GM23338 (cell line): ENCODE measurements at regions not wholly inside any gene's neighbourhood (a gene's known extent, or its start where the extent isn't known, plus 50 kb on each side); places are given as distances from the start of the nearest gene placed in this dataset.

Source experiments
- ATAC-seq: fragments of 200-7000 bp; cut with Tn5 transposase; 3 replicates; pipeline ENCODE4 v1.9.1; 2020
- DNase-seq: peaks from one replicate; pipeline ENCODE4 v3.0.0-alpha.2; 2015; ENCODE audit warnings: low spot score
- H2AFZ ChIP-seq: fragments of 200-600 bp; sonication (generic); 2 replicates; pipeline ENCODE4 v1.8.0; 2016; ENCODE audit warnings: antibody characterized with exemption, mild to moderate bottlenecking, moderate library complexity
- H3F3A ChIP-seq: fragments of 200-600 bp; sonication (generic); replicated peaks from 2 replicates; pipeline ENCODE4 v1.8.0; 2017; ENCODE audit warnings: antibody characterized with exemption, mixed run types, low read depth
- H3K27ac ChIP-seq: fragments of 200-600 bp; sonication (generic); 2 replicates; pipeline ENCODE4 v1.6.1; 2016; ENCODE audit warnings: low read depth
- H3K27me3 ChIP-seq: fragments of 200-600 bp; sonication (generic); 2 replicates; pipeline ENCODE4 v1.8.0; 2016; ENCODE audit warnings: mild to moderate bottlenecking, mixed run types, moderate library complexity; ENCODE audit not compliant: insufficient read depth
- H3K36me3 ChIP-seq: fragments of 200-600 bp; sonication (generic); 2 replicates; pipeline ENCODE4 v1.8.0; 2016; ENCODE audit warnings: mild to moderate bottlenecking; ENCODE audit not compliant: insufficient read depth
- H3K4me1 ChIP-seq: fragments of 200-600 bp; sonication (generic); 2 replicates; pipeline ENCODE4 v1.8.0; 2016; ENCODE audit warnings: mild to moderate bottlenecking, moderate library complexity; ENCODE audit not compliant: insufficient read depth
- H3K4me2 ChIP-seq: fragments of 200-600 bp; sonication (generic); 2 replicates; pipeline ENCODE4 v1.7.1; 2017; ENCODE audit warnings: mixed run types
- H3K4me3 ChIP-seq: fragments of 200-600 bp; sonication (generic); 2 replicates; pipeline ENCODE4 v1.6.1; 2016; ENCODE audit warnings: mixed run types
- H3K79me2 ChIP-seq: fragments of 200-600 bp; sonication (generic); replicated peaks from 2 replicates; pipeline ENCODE4 v1.8.0; 2017; ENCODE audit warnings: mild to moderate bottlenecking; ENCODE audit not compliant: insufficient read depth
- H3K9me2 ChIP-seq: fragments of 200-600 bp; sonication (generic); 2 replicates; pipeline ENCODE4 v1.8.0; 2017; ENCODE audit not compliant: insufficient read depth
- H4K20me1 ChIP-seq: fragments of 200-600 bp; sonication (generic); replicated peaks from 2 replicates; pipeline ENCODE4 v1.8.0; 2017; ENCODE audit warnings: mild to moderate bottlenecking; ENCODE audit not compliant: insufficient read depth
- H3K27ac Mint-ChIP-seq: 2 replicates; pipeline ENCODE4 v1.8.0; 2020; ENCODE audit warnings: inconsistent platforms, mild to moderate bottlenecking, moderate library complexity, mixed read lengths
- H3K27me3 Mint-ChIP-seq: 3 replicates; pipeline ENCODE4 v1.8.0; 2022; ENCODE audit warnings: low read depth, mild to moderate bottlenecking, moderate library complexity, mixed read lengths, inconsistent platforms; ENCODE audit not compliant: insufficient read depth, poor library complexity
- H3K36me3 Mint-ChIP-seq: 3 replicates; pipeline ENCODE4 v1.8.0; 2021; ENCODE audit warnings: low read depth, mild to moderate bottlenecking, inconsistent platforms, moderate library complexity, mixed read lengths
- H3K4me1 Mint-ChIP-seq: 3 replicates; pipeline ENCODE4 v1.8.0; 2020; ENCODE audit warnings: mild to moderate bottlenecking, inconsistent platforms, mixed read lengths
- H3K4me3 Mint-ChIP-seq: 3 replicates; pipeline ENCODE4 v1.8.0; 2021; ENCODE audit warnings: moderate library complexity, mild to moderate bottlenecking, inconsistent platforms, mixed read lengths
- H3K9me3 Mint-ChIP-seq: 3 replicates; pipeline ENCODE4 v1.8.0; 2020; ENCODE audit warnings: moderate library complexity, mild to moderate bottlenecking, inconsistent platforms, mixed read lengths
- JUNB ChIP-seq: IDR thresholded peaks from one replicate; pipeline ENCODE4 v1.6.1; 2016; ENCODE audit warnings: antibody characterized with exemption; ENCODE audit not compliant: unreplicated experiment
- STAT1 ChIP-seq: IDR thresholded peaks from one replicate; pipeline ENCODE4 v1.6.1; 2016; ENCODE audit warnings: antibody characterized with exemption; ENCODE audit not compliant: unreplicated experiment
- ZNF331 ChIP-seq: fragments of 250-450 bp; sonication (Bioruptor Pico); IDR thresholded peaks from 2 replicates; pipeline ENCODE4 v1.5.0; 2020; ENCODE audit warnings: low read depth, mild to moderate bottlenecking, moderate library complexity
- TF ChIP-seq, protein P1 (sequence below), 2 experiments: fragments of 200-600 bp in 1 of 2; sonication (generic) in 1 of 2; conservative IDR thresholded peaks; 2 replicates each; pipeline versions ENCODE4 v1.5.1 to v1.6.1; 2016 to 2017; ENCODE audit warnings: antibody characterized with exemption in 2 of 2, low read depth in 2 of 2, mild to moderate bottlenecking in 2 of 2, moderate library complexity in 1 of 2
- TF ChIP-seq, protein P2 (sequence below): IDR thresholded peaks from one replicate; pipeline ENCODE4 v1.6.1; 2018; ENCODE audit warnings: antibody characterized with exemption; ENCODE audit not compliant: unreplicated experiment
- TF ChIP-seq, protein P3 (sequence below): fragments of 250-450 bp; sonication (Bioruptor Pico); IDR thresholded peaks from 2 replicates; pipeline ENCODE4 v1.5.0; 2020; ENCODE audit warnings: mild to moderate bottlenecking, moderate library complexity

DNA sequence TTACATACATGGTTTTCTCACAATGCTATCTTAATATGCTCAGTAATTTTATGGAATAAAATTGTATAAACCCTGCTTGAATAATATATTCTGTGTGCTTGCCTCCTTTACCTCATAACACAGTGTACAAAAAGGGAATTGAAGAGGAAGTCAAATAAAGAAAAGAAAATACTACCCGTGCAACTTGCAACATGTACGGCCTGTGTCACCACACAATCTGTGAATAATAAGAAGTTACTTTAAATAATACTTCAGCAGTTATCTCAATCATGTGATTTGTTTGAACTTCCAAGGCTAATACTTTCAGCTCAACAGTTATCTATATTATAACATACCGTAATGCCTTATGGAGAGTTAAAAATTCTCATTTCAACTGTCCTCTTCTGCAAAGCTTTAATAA, 58.1 kb upstream of the SATB1 start:
- Mint-ChIP-seq H3K4me1 (no peaks in the 10 kb centered on the region), H3K27me3 (no peaks in the 10 kb centered on the region), H3K36me3 (no peaks in the 10 kb centered on the region), H3K27ac (no peak overlapping the region), H3K9me3 (no peaks in the 10 kb centered on the region), H3K4me3 (no peak overlapping the region)
- no peaks in the 10 kb centered on the region for H3F3A ChIP-seq
- H3K4me1 ChIP-seq = no peaks in the 10 kb centered on the region
- no peaks in the 10 kb centered on the region for H3K79me2 ChIP-seq
- H4K20me1 ChIP-seq = no peaks in the 10 kb centered on the region
- DNase-seq = no peak
- H3K27me3 ChIP-seq = no peaks in the 10 kb centered on the region
- no peaks in the 10 kb centered on the region for H3K36me3 ChIP-seq
- no peaks in the 10 kb centered on the region for H3K9me2 ChIP-seq
- no peak overlapping the region for H3K4me2 ChIP-seq
- no peak overlapping the region for H3K4me3 ChIP-seq
- TF ChIP-seq, protein P1, sequence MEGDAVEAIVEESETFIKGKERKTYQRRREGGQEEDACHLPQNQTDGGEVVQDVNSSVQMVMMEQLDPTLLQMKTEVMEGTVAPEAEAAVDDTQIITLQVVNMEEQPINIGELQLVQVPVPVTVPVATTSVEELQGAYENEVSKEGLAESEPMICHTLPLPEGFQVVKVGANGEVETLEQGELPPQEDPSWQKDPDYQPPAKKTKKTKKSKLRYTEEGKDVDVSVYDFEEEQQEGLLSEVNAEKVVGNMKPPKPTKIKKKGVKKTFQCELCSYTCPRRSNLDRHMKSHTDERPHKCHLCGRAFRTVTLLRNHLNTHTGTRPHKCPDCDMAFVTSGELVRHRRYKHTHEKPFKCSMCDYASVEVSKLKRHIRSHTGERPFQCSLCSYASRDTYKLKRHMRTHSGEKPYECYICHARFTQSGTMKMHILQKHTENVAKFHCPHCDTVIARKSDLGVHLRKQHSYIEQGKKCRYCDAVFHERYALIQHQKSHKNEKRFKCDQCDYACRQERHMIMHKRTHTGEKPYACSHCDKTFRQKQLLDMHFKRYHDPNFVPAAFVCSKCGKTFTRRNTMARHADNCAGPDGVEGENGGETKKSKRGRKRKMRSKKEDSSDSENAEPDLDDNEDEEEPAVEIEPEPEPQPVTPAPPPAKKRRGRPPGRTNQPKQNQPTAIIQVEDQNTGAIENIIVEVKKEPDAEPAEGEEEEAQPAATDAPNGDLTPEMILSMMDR (conservative IDR thresholded peaks at IDR 0.05; ENCODE audit: low read depth in 2 of 2) = no peak
- TF ChIP-seq JUNB = no peak
- no peak for TF ChIP-seq ZNF331 (CRISPR knock-in tag)
- TF ChIP-seq, protein P2, sequence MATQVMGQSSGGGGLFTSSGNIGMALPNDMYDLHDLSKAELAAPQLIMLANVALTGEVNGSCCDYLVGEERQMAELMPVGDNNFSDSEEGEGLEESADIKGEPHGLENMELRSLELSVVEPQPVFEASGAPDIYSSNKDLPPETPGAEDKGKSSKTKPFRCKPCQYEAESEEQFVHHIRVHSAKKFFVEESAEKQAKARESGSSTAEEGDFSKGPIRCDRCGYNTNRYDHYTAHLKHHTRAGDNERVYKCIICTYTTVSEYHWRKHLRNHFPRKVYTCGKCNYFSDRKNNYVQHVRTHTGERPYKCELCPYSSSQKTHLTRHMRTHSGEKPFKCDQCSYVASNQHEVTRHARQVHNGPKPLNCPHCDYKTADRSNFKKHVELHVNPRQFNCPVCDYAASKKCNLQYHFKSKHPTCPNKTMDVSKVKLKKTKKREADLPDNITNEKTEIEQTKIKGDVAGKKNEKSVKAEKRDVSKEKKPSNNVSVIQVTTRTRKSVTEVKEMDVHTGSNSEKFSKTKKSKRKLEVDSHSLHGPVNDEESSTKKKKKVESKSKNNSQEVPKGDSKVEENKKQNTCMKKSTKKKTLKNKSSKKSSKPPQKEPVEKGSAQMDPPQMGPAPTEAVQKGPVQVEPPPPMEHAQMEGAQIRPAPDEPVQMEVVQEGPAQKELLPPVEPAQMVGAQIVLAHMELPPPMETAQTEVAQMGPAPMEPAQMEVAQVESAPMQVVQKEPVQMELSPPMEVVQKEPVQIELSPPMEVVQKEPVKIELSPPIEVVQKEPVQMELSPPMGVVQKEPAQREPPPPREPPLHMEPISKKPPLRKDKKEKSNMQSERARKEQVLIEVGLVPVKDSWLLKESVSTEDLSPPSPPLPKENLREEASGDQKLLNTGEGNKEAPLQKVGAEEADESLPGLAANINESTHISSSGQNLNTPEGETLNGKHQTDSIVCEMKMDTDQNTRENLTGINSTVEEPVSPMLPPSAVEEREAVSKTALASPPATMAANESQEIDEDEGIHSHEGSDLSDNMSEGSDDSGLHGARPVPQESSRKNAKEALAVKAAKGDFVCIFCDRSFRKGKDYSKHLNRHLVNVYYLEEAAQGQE = no peak
- no peak for TF ChIP-seq STAT1
- TF ChIP-seq, protein P3, sequence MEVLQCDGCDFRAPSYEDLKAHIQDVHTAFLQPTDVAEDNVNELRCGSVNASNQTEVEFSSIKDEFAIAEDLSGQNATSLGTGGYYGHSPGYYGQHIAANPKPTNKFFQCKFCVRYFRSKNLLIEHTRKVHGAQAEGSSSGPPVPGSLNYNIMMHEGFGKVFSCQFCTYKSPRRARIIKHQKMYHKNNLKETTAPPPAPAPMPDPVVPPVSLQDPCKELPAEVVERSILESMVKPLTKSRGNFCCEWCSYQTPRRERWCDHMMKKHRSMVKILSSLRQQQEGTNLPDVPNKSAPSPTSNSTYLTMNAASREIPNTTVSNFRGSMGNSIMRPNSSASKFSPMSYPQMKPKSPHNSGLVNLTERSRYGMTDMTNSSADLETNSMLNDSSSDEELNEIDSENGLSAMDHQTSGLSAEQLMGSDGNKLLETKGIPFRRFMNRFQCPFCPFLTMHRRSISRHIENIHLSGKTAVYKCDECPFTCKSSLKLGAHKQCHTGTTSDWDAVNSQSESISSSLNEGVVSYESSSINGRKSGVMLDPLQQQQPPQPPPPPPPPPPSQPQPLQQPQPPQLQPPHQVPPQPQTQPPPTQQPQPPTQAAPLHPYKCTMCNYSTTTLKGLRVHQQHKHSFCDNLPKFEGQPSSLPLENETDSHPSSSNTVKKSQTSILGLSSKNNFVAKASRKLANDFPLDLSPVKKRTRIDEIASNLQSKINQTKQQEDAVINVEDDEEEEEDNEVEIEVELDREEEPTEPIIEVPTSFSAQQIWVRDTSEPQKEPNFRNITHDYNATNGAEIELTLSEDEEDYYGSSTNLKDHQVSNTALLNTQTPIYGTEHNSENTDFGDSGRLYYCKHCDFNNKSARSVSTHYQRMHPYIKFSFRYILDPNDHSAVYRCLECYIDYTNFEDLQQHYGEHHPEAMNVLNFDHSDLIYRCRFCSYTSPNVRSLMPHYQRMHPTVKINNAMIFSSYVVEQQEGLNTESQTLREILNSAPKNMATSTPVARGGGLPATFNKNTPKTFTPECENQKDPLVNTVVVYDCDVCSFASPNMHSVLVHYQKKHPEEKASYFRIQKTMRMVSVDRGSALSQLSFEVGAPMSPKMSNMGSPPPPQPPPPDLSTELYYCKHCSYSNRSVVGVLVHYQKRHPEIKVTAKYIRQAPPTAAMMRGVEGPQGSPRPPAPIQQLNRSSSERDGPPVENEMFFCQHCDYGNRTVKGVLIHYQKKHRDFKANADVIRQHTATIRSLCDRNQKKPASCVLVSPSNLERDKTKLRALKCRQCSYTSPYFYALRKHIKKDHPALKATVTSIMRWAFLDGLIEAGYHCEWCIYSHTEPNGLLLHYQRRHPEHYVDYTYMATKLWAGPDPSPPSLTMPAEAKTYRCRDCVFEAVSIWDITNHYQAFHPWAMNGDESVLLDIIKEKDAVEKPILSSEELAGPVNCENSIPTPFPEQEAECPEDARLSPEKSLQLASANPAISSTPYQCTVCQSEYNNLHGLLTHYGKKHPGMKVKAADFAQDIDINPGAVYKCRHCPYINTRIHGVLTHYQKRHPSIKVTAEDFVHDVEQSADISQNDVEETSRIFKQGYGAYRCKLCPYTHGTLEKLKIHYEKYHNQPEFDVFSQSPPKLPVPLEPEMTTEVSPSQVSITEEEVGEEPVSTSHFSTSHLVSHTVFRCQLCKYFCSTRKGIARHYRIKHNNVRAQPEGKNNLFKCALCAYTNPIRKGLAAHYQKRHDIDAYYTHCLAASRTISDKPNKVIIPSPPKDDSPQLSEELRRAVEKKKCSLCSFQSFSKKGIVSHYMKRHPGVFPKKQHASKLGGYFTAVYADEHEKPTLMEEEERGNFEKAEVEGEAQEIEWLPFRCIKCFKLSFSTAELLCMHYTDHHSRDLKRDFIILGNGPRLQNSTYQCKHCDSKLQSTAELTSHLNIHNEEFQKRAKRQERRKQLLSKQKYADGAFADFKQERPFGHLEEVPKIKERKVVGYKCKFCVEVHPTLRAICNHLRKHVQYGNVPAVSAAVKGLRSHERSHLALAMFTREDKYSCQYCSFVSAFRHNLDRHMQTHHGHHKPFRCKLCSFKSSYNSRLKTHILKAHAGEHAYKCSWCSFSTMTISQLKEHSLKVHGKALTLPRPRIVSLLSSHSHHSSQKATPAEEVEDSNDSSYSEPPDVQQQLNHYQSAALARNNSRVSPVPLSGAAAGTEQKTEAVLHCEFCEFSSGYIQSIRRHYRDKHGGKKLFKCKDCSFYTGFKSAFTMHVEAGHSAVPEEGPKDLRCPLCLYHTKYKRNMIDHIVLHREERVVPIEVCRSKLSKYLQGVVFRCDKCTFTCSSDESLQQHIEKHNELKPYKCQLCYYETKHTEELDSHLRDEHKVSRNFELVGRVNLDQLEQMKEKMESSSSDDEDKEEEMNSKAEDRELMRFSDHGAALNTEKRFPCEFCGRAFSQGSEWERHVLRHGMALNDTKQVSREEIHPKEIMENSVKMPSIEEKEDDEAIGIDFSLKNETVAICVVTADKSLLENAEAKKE (CRISPR knock-in tag) = no peak
- H2AFZ ChIP-seq = no peak overlapping the region
- no peak overlapping the region for H3K27ac ChIP-seq
- ATAC-seq = no peak
